ENCODE measurements at regions not wholly inside any gene's neighbourhood (a gene's known extent, or its start where the extent isn't known, plus 50 kb on each side); places are given as distances from the start of the nearest gene placed in this dataset.

- TF ChIP-seq CTCF (IDR thresholded peaks at IDR 0.05) (no peak), POLR2A (IDR thresholded peaks at IDR 0.05) (no peak)
- no peaks in the 10 kb centered on the region for H3K9me3 ChIP-seq (replicated peaks in 1 of 3)
- peaks cover 16% of the 10 kb centered on the region for H3K27me3 ChIP-seq
- intact Hi-C loops (cut with DNase I): loop anchor here (5.0 to 10.0 kb wide), 5 partner anchors 73 to 360 kb away; no protein-coding TSS in a partner anchor
- H3K4me1 ChIP-seq (replicated peaks in 1 of 2): peaks cover 16 to 26% of the 10 kb centered on the region in 2 donors
- 0 to 13% (median 4%) methylated on average over 1 to 53 of the region's 53 CpGs for WGBS, 4 donors
- H3K4me3 ChIP-seq: peak overlapping the region in 2 of 4 donors; percentile 34 to 67
- peak overlapping the region; percentile 91 to 99 (median 95) for H3K27ac ChIP-seq
- H3K36me3 ChIP-seq (replicated peaks in 1 of 2): no peaks in the 10 kb centered on the region
- DNase-seq: peak; percentile 54 to 74 (median 61)
Measured at GRCh38 chrX:40174854-40175510, 77.2 kb upstream of the BCOR start.

DNA sequence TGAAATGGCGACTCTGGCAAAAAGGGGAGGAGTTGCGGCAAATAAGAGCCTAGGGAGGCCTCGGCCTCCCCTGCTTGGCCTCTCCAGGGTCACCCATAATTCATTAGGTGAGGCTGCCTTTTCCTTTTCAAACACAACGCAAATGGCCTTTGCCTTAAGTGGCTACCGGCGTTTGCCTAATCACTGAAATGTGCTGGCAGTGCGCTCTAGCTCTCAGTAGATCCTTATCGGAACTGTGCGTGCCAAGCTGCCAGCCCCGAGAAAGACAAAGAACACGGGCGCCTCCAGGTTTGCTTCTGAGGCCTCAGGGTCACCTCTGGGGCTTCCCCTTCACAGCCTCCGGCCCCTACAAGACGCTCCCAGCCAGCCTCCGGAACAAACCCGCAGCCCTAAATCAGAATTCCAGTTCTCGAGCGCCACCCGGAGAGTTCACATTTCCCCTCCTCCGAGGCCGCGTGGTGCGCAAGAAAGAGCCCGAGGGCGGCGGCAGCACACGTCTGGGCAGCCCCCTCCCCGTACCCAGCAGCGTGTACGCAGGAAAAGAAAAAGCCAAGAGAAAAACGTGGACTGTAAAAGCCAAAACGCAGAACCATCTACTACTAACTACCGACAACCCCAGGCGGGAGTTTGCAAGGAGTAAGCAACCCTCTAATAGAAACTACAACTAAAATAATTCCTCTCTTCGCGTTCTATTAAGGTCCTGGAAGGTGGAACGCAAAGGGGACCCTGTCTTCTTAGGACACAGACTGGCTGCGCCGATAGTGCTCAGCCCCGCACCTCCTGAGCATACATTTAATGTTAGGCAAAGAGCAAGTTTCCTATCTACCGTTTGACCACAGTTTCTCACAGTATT, 76.5 kb upstream of the BCOR start:
- no peaks in the 10 kb centered on the region for H3K36me3 ChIP-seq (replicated peaks in 1 of 2)
- H3K27me3 ChIP-seq: peaks cover 16% of the 10 kb centered on the region
- peak overlapping the region in 1 of 4 donors; percentile 67 for H3K4me3 ChIP-seq
- 5 to 17% (median 13%) methylated on average over 17 to 41 of the region's 41 CpGs for WGBS, 4 donors
- peak overlapping the region; percentile 91 to 99 (median 95) for H3K27ac ChIP-seq
- TF ChIP-seq CTCF (IDR thresholded peaks at IDR 0.05) (peak in 1 of 6 experiments; percentile 5), POLR2A (IDR thresholded peaks at IDR 0.05) (peak; percentile 29 to 48)
- H3K9me3 ChIP-seq (replicated peaks in 1 of 3): no peaks in the 10 kb centered on the region
- intact Hi-C loops (cut with DNase I): loop anchor here (5.0 to 10.0 kb wide), 5 partner anchors 72 to 359 kb away; no protein-coding TSS in a partner anchor
- peak; percentile 60 to 88 (median 78) for DNase-seq
- peaks cover 17 to 27% of the 10 kb centered on the region in 2 donors for H3K4me1 ChIP-seq (replicated peaks in 1 of 2)

DNA sequence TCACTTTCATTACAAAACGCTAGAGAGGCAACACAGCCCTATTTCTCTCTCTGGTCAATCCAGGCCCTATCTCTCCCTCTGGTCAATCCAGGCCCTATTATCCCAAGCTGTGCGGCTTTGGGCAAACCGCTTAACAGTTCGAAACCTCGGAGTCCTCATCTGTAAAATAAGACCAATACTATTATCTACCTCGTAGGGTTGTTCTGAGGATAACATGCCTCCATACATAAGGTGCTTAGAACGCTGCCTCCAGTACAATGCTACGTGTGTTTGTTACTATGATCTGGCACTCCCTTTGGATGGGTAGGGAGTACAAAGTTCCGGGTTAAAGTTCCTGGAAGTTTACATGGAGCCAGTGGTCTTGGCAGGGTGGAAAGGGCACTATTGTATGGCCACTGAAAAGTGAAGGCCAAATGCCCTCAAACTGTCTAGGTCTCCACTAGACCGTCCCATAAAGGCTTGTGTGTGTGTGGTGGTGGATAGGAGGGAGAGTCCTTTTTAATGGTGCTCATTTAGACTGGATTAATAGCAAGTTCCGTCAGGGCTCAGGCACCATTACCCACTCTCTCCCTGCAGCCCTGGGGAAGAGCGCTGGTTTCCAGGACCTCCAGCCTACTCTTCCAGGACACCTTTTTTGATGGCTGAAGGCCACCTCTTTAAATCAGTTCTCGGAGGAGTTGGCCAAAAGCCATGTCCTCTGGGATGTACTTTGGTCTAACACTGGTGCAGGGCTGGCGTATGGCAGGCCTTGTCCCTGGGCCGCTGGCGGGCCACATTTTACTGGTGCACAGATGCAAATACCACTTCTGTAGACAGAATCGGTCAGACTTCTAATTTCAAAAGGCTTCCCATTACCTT, 75.6 kb upstream of the BCOR start:
- H3K9me3 ChIP-seq (replicated peaks in 1 of 3): no peaks in the 10 kb centered on the region
- H3K4me3 ChIP-seq: no peak overlapping the region
- no peak for TF ChIP-seq POLR2A (IDR thresholded peaks at IDR 0.05)
- TF ChIP-seq CTCF (IDR thresholded peaks at IDR 0.05): no peak
- H3K4me1 ChIP-seq (replicated peaks in 1 of 2): peaks cover 22 to 36% of the 10 kb centered on the region in 2 donors
- no peaks in the 10 kb centered on the region for H3K36me3 ChIP-seq (replicated peaks in 1 of 2)
- intact Hi-C loops (cut with DNase I): loop anchor here (5.0 to 10.0 kb wide), 5 partner anchors 71 to 359 kb away; no protein-coding TSS in a partner anchor
- peaks cover 20% of the 10 kb centered on the region for H3K27me3 ChIP-seq
- WGBS, 4 donors: 44 to 70% (median 63%) methylated on average over 15 to 17 of the region's 17 CpGs
- H3K27ac ChIP-seq: peak overlapping the region; percentile 76 to 99 (median 95)
- DNase-seq: peak in 5 of 7 donors; percentile 35 to 60 (median 46)

Measured in adrenal gland (tissue), 9 donors.